GM23338 (cell line): ENCODE measurements at regions not wholly inside any gene's neighbourhood (a gene's known extent, or its start where the extent isn't known, plus 50 kb on each side); places are given as distances from the start of the nearest gene placed in this dataset.

Experiments used
- ATAC-seq: fragments of 200-7000 bp; cut with Tn5 transposase; 3 replicates; pipeline ENCODE4 v1.9.1; 2020
- DNase-seq: peaks from one replicate; pipeline ENCODE4 v3.0.0-alpha.2; 2015; ENCODE audit warnings: low spot score
- H2AFZ ChIP-seq: fragments of 200-600 bp; sonication (generic); 2 replicates; pipeline ENCODE4 v1.8.0; 2016; ENCODE audit warnings: antibody characterized with exemption, mild to moderate bottlenecking, moderate library complexity
- H3F3A ChIP-seq: fragments of 200-600 bp; sonication (generic); replicated peaks from 2 replicates; pipeline ENCODE4 v1.8.0; 2017; ENCODE audit warnings: antibody characterized with exemption, mixed run types, low read depth
- H3K27ac ChIP-seq: fragments of 200-600 bp; sonication (generic); 2 replicates; pipeline ENCODE4 v1.6.1; 2016; ENCODE audit warnings: low read depth
- H3K27me3 ChIP-seq: fragments of 200-600 bp; sonication (generic); 2 replicates; pipeline ENCODE4 v1.8.0; 2016; ENCODE audit warnings: mild to moderate bottlenecking, mixed run types, moderate library complexity; ENCODE audit not compliant: insufficient read depth
- H3K36me3 ChIP-seq: fragments of 200-600 bp; sonication (generic); 2 replicates; pipeline ENCODE4 v1.8.0; 2016; ENCODE audit warnings: mild to moderate bottlenecking; ENCODE audit not compliant: insufficient read depth
- H3K4me1 ChIP-seq: fragments of 200-600 bp; sonication (generic); 2 replicates; pipeline ENCODE4 v1.8.0; 2016; ENCODE audit warnings: mild to moderate bottlenecking, moderate library complexity; ENCODE audit not compliant: insufficient read depth
- H3K4me2 ChIP-seq: fragments of 200-600 bp; sonication (generic); 2 replicates; pipeline ENCODE4 v1.7.1; 2017; ENCODE audit warnings: mixed run types
- H3K4me3 ChIP-seq: fragments of 200-600 bp; sonication (generic); 2 replicates; pipeline ENCODE4 v1.6.1; 2016; ENCODE audit warnings: mixed run types
- H3K79me2 ChIP-seq: fragments of 200-600 bp; sonication (generic); replicated peaks from 2 replicates; pipeline ENCODE4 v1.8.0; 2017; ENCODE audit warnings: mild to moderate bottlenecking; ENCODE audit not compliant: insufficient read depth
- H3K9me2 ChIP-seq: fragments of 200-600 bp; sonication (generic); 2 replicates; pipeline ENCODE4 v1.8.0; 2017; ENCODE audit not compliant: insufficient read depth
- H4K20me1 ChIP-seq: fragments of 200-600 bp; sonication (generic); replicated peaks from 2 replicates; pipeline ENCODE4 v1.8.0; 2017; ENCODE audit warnings: mild to moderate bottlenecking; ENCODE audit not compliant: insufficient read depth
- H3K27ac Mint-ChIP-seq: 2 replicates; pipeline ENCODE4 v1.8.0; 2020; ENCODE audit warnings: inconsistent platforms, mild to moderate bottlenecking, moderate library complexity, mixed read lengths
- H3K27me3 Mint-ChIP-seq: 3 replicates; pipeline ENCODE4 v1.8.0; 2022; ENCODE audit warnings: low read depth, mild to moderate bottlenecking, moderate library complexity, mixed read lengths, inconsistent platforms; ENCODE audit not compliant: insufficient read depth, poor library complexity
- H3K36me3 Mint-ChIP-seq: 3 replicates; pipeline ENCODE4 v1.8.0; 2021; ENCODE audit warnings: low read depth, mild to moderate bottlenecking, inconsistent platforms, moderate library complexity, mixed read lengths
- H3K4me1 Mint-ChIP-seq: 3 replicates; pipeline ENCODE4 v1.8.0; 2020; ENCODE audit warnings: mild to moderate bottlenecking, inconsistent platforms, mixed read lengths
- H3K4me3 Mint-ChIP-seq: 3 replicates; pipeline ENCODE4 v1.8.0; 2021; ENCODE audit warnings: moderate library complexity, mild to moderate bottlenecking, inconsistent platforms, mixed read lengths
- H3K9me3 Mint-ChIP-seq: 3 replicates; pipeline ENCODE4 v1.8.0; 2020; ENCODE audit warnings: moderate library complexity, mild to moderate bottlenecking, inconsistent platforms, mixed read lengths
- CREB1 ChIP-seq: fragments of 250-450 bp; sonication (Bioruptor Pico); IDR thresholded peaks from 2 replicates; pipeline ENCODE4 v1.5.0; 2020; ENCODE audit warnings: low read depth, mild to moderate bottlenecking, moderate library complexity
- CTCF ChIP-seq, 2 experiments: fragments of 200-600 bp in 1 of 2; sonication (generic) in 1 of 2; conservative IDR thresholded peaks; 2 replicates each; pipeline versions ENCODE4 v1.5.1 to v1.6.1; 2016 to 2017; ENCODE audit warnings: antibody characterized with exemption in 2 of 2, low read depth in 2 of 2, mild to moderate bottlenecking in 2 of 2, moderate library complexity in 1 of 2
- EZH2 ChIP-seq: fragments of 200-600 bp; sonication (generic); IDR thresholded peaks from one replicate; pipeline ENCODE4 v1.8.0; 2017; ENCODE audit warnings: antibody characterized with exemption, mild to moderate bottlenecking, low read depth; ENCODE audit not compliant: unreplicated experiment
- EZH2phosphoT487 ChIP-seq: fragments of 200-600 bp; sonication (generic); IDR thresholded peaks from one replicate; pipeline ENCODE4 v1.8.1; 2018; ENCODE audit warnings: antibody characterized with exemption; ENCODE audit not compliant: unreplicated experiment
- NANOG ChIP-seq: IDR thresholded peaks from 2 replicates; pipeline ENCODE4 v1.6.1; 2016; ENCODE audit warnings: antibody characterized with exemption, borderline replicate concordance
- STAT1 ChIP-seq: IDR thresholded peaks from one replicate; pipeline ENCODE4 v1.6.1; 2016; ENCODE audit warnings: antibody characterized with exemption; ENCODE audit not compliant: unreplicated experiment
- ZNF114 ChIP-seq: fragments of 250-450 bp; sonication (Bioruptor Pico); IDR thresholded peaks from 2 replicates; pipeline ENCODE4 v1.5.0; 2020; ENCODE audit warnings: mild to moderate bottlenecking, moderate library complexity
- ZNF331 ChIP-seq: fragments of 250-450 bp; sonication (Bioruptor Pico); IDR thresholded peaks from 2 replicates; pipeline ENCODE4 v1.5.0; 2020; ENCODE audit warnings: low read depth, mild to moderate bottlenecking, moderate library complexity
- TF ChIP-seq, protein P1 (sequence below): IDR thresholded peaks from 2 replicates; pipeline ENCODE4 v1.6.1; 2016; ENCODE audit warnings: antibody characterized with exemption
- TF ChIP-seq, protein P2 (sequence below): fragments of 250-450 bp; sonication (Bioruptor Pico); IDR thresholded peaks from 2 replicates; pipeline ENCODE4 v1.5.0; 2020; ENCODE audit warnings: mild to moderate bottlenecking, moderate library complexity
- TF ChIP-seq, protein P3 (sequence below): IDR thresholded peaks from one replicate; pipeline ENCODE4 v1.6.1; 2018; ENCODE audit warnings: antibody characterized with exemption; ENCODE audit not compliant: unreplicated experiment

DNA sequence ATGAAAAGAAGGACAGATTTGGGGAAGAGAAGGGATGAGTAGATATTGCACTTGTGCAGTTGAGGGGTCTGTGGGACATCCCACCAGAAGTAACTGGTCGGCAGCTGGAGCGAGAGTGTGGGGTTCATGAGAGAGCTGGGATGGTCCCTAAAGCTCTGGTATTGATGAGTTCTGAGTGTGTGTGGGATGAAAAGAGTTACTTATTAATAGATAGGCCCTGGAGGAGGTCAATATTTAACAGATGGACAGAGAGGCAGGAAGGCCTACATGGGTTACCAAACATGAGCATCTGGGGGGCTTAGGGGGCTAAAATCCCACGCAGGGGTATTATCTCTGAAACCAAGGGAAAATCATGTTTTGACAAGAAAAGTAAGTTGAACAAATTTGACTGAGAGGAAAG lies 95.7 kb upstream of the SFMBT2 start:
- Histone ChIP-seq H2AFZ (no peak overlapping the region), H3K79me2 (no peaks in the 10 kb centered on the region), H3K27me3 (no peaks in the 10 kb centered on the region), H3K4me1 (no peaks in the 10 kb centered on the region), H3K36me3 (no peaks in the 10 kb centered on the region), H4K20me1 (no peaks in the 10 kb centered on the region), H3K4me2 (no peak overlapping the region), H3F3A (no peaks in the 10 kb centered on the region), H3K4me3 (no peak overlapping the region), H3K27ac (no peak overlapping the region), H3K9me2 (peaks cover 6% of the 10 kb centered on the region; the same call in 1 of the 2 replicates)
- Mint-ChIP-seq H3K36me3 (peaks cover 22% of the 10 kb centered on the region), H3K4me1 (no peaks in the 10 kb centered on the region; the same call in 2 of the 3 replicates), H3K27ac (no peak overlapping the region), H3K9me3 (peaks cover 26% of the 10 kb centered on the region), H3K4me3 (no peak overlapping the region), H3K27me3 (peaks cover 4% of the 10 kb centered on the region)
- TF ChIP-seq ZNF331 (CRISPR knock-in tag) (no peak), EZH2phosphoT487 (no peak), STAT1 (no peak), CTCF (conservative IDR thresholded peaks at IDR 0.05; ENCODE audit: low read depth in 2 of 2) (no peak), EZH2 (no peak), CREB1 (CRISPR knock-in tag) (no peak), ZNF114 (no peak), NANOG (no peak)
- TF ChIP-seq, protein P1, sequence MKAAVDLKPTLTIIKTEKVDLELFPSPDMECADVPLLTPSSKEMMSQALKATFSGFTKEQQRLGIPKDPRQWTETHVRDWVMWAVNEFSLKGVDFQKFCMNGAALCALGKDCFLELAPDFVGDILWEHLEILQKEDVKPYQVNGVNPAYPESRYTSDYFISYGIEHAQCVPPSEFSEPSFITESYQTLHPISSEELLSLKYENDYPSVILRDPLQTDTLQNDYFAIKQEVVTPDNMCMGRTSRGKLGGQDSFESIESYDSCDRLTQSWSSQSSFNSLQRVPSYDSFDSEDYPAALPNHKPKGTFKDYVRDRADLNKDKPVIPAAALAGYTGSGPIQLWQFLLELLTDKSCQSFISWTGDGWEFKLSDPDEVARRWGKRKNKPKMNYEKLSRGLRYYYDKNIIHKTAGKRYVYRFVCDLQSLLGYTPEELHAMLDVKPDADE: no peak
- TF ChIP-seq, protein P2, sequence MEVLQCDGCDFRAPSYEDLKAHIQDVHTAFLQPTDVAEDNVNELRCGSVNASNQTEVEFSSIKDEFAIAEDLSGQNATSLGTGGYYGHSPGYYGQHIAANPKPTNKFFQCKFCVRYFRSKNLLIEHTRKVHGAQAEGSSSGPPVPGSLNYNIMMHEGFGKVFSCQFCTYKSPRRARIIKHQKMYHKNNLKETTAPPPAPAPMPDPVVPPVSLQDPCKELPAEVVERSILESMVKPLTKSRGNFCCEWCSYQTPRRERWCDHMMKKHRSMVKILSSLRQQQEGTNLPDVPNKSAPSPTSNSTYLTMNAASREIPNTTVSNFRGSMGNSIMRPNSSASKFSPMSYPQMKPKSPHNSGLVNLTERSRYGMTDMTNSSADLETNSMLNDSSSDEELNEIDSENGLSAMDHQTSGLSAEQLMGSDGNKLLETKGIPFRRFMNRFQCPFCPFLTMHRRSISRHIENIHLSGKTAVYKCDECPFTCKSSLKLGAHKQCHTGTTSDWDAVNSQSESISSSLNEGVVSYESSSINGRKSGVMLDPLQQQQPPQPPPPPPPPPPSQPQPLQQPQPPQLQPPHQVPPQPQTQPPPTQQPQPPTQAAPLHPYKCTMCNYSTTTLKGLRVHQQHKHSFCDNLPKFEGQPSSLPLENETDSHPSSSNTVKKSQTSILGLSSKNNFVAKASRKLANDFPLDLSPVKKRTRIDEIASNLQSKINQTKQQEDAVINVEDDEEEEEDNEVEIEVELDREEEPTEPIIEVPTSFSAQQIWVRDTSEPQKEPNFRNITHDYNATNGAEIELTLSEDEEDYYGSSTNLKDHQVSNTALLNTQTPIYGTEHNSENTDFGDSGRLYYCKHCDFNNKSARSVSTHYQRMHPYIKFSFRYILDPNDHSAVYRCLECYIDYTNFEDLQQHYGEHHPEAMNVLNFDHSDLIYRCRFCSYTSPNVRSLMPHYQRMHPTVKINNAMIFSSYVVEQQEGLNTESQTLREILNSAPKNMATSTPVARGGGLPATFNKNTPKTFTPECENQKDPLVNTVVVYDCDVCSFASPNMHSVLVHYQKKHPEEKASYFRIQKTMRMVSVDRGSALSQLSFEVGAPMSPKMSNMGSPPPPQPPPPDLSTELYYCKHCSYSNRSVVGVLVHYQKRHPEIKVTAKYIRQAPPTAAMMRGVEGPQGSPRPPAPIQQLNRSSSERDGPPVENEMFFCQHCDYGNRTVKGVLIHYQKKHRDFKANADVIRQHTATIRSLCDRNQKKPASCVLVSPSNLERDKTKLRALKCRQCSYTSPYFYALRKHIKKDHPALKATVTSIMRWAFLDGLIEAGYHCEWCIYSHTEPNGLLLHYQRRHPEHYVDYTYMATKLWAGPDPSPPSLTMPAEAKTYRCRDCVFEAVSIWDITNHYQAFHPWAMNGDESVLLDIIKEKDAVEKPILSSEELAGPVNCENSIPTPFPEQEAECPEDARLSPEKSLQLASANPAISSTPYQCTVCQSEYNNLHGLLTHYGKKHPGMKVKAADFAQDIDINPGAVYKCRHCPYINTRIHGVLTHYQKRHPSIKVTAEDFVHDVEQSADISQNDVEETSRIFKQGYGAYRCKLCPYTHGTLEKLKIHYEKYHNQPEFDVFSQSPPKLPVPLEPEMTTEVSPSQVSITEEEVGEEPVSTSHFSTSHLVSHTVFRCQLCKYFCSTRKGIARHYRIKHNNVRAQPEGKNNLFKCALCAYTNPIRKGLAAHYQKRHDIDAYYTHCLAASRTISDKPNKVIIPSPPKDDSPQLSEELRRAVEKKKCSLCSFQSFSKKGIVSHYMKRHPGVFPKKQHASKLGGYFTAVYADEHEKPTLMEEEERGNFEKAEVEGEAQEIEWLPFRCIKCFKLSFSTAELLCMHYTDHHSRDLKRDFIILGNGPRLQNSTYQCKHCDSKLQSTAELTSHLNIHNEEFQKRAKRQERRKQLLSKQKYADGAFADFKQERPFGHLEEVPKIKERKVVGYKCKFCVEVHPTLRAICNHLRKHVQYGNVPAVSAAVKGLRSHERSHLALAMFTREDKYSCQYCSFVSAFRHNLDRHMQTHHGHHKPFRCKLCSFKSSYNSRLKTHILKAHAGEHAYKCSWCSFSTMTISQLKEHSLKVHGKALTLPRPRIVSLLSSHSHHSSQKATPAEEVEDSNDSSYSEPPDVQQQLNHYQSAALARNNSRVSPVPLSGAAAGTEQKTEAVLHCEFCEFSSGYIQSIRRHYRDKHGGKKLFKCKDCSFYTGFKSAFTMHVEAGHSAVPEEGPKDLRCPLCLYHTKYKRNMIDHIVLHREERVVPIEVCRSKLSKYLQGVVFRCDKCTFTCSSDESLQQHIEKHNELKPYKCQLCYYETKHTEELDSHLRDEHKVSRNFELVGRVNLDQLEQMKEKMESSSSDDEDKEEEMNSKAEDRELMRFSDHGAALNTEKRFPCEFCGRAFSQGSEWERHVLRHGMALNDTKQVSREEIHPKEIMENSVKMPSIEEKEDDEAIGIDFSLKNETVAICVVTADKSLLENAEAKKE (CRISPR knock-in tag): no peak
- TF ChIP-seq, protein P3, sequence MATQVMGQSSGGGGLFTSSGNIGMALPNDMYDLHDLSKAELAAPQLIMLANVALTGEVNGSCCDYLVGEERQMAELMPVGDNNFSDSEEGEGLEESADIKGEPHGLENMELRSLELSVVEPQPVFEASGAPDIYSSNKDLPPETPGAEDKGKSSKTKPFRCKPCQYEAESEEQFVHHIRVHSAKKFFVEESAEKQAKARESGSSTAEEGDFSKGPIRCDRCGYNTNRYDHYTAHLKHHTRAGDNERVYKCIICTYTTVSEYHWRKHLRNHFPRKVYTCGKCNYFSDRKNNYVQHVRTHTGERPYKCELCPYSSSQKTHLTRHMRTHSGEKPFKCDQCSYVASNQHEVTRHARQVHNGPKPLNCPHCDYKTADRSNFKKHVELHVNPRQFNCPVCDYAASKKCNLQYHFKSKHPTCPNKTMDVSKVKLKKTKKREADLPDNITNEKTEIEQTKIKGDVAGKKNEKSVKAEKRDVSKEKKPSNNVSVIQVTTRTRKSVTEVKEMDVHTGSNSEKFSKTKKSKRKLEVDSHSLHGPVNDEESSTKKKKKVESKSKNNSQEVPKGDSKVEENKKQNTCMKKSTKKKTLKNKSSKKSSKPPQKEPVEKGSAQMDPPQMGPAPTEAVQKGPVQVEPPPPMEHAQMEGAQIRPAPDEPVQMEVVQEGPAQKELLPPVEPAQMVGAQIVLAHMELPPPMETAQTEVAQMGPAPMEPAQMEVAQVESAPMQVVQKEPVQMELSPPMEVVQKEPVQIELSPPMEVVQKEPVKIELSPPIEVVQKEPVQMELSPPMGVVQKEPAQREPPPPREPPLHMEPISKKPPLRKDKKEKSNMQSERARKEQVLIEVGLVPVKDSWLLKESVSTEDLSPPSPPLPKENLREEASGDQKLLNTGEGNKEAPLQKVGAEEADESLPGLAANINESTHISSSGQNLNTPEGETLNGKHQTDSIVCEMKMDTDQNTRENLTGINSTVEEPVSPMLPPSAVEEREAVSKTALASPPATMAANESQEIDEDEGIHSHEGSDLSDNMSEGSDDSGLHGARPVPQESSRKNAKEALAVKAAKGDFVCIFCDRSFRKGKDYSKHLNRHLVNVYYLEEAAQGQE: no peak
- ATAC-seq (no peak), DNase-seq (no peak)
